ENCODE measurements at regions not wholly inside any gene's neighbourhood (a gene's known extent, or its start where the extent isn't known, plus 50 kb on each side); places are given as distances from the start of the nearest gene placed in this dataset.

DNA sequence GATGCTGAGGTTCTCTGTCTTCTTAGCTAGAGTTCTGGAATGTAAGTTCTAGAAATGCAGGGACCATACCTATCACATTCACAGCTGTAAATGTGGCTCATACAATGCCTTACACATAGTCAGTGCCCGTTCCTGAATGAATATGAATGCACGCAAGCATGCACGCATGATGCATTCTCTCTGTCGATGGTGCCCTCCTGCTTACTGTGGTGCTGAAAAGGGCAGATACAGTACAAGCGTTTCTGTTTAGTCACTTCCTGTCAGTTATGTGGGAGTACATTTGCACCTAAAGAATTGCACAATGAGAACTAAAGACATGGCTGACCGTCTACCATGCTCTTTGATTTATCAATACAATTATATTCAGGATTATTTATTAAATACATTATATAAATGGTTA lies 152.2 kb upstream of the SOX4 start:
- Histone ChIP-seq H3K27ac (ENCODE audit: low read depth, low read length) (no peak overlapping the region), H3K36me3 (ENCODE audit: insufficient read depth, low read length) (no peaks in the 10 kb centered on the region), H3K4me3 (ENCODE audit: low read length) (no peak overlapping the region), H3K9me3 (ENCODE audit: low read length) (no peaks in the 10 kb centered on the region), H3K4me1 (ENCODE audit: insufficient read depth, low read length) (peaks cover 10% of the 10 kb centered on the region), H3K27me3 (ENCODE audit: insufficient read depth, low read length, poor library complexity, severe bottlenecking) (no peaks in the 10 kb centered on the region)
- DNase-seq = no peak
- POLR2A ChIA-PET = no interaction called here
- H3K27ac Mint-ChIP-seq = peak overlapping the region in 1 of 8 donors; percentile 66
- no peaks in the 10 kb centered on the region for H3K9me3 Mint-ChIP-seq
- H3K4me1 Mint-ChIP-seq = peaks cover 11 to 23% (median 18%) of the 10 kb centered on the region in 3 donors
- H3K27me3 Mint-ChIP-seq = peaks cover 0 to 2% of the 10 kb centered on the region in 2 donors
- CTCF ChIA-PET = no interaction called here
- no peaks in the 10 kb centered on the region for H3K36me3 Mint-ChIP-seq
- H3K4me3 Mint-ChIP-seq = no peak overlapping the region

GRCh38 chr6:21442874-21443273 lies 150.7 kb upstream of the SOX4 start:
- H3K4me3 ChIP-seq (ENCODE audit: low read length) = no peak overlapping the region
- peaks cover 0 to 2% of the 10 kb centered on the region in 2 donors for H3K27me3 Mint-ChIP-seq
- CTCF ChIA-PET = no interaction called here

DNA sequence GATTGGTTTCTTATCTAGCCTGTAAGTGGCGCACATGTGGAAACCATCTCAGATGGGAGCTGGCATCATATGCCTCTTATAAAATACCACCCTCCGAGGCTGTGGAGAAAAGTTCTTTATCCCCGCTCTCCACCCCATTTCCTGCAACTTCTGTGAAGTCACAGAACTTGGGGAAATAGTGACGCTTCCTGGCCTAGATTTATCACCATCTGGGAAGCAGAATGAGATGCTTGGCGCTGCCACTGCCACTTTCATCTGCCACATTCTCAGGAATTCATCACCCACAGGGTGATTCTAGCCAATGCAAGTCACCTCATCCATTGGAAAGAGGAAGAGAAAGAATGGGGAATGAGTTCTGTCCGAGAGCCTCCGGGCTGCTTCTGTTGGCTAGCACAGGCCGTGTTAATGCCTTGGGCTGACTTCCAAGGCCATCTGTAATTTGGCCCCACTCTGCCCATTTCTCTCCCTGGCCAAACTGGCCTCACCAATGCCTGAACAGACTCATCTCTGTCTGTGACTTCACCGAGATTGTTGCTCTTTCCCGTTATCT lies 148.8 kb upstream of the SOX4 start:
- Mint-ChIP-seq H3K27me3 (peaks cover 3 to 5% of the 10 kb centered on the region in 2 donors), H3K27ac (no peak overlapping the region), H3K36me3 (no peaks in the 10 kb centered on the region), H3K4me1 (peaks cover 0 to 1% (median 0%) of the 10 kb centered on the region in 3 donors), H3K9me3 (no peaks in the 10 kb centered on the region), H3K4me3 (no peak overlapping the region)
- no peaks in the 10 kb centered on the region for H3K36me3 ChIP-seq (ENCODE audit: insufficient read depth, low read length)
- POLR2A ChIA-PET = no interaction called here
- H3K27ac ChIP-seq (ENCODE audit: low read depth, low read length) = no peak overlapping the region
- no peaks in the 10 kb centered on the region for H3K9me3 ChIP-seq (ENCODE audit: low read length)
- H3K4me3 ChIP-seq (ENCODE audit: low read length) = no peak overlapping the region
- DNase-seq = no peak
- no peaks in the 10 kb centered on the region for H3K27me3 ChIP-seq (ENCODE audit: insufficient read depth, low read length, poor library complexity, severe bottlenecking)
- H3K4me1 ChIP-seq (ENCODE audit: insufficient read depth, low read length) = no peaks in the 10 kb centered on the region
- CTCF ChIA-PET = no interaction called here

More at GRCh38 chr6:21442874-21443273, 150.7 kb upstream of the SOX4 start:
- no peaks in the 10 kb centered on the region for H3K36me3 Mint-ChIP-seq
- peaks cover 9 to 20% (median 17%) of the 10 kb centered on the region in 3 donors for H3K4me1 Mint-ChIP-seq
- POLR2A ChIA-PET = no interaction called here
- no peaks in the 10 kb centered on the region for H3K36me3 ChIP-seq (ENCODE audit: insufficient read depth, low read length)
- no peak overlapping the region for H3K4me3 Mint-ChIP-seq
- H3K27me3 ChIP-seq (ENCODE audit: insufficient read depth, low read length, poor library complexity, severe bottlenecking) = no peaks in the 10 kb centered on the region
- H3K27ac ChIP-seq (ENCODE audit: low read depth, low read length) = no peak overlapping the region
- no peak for DNase-seq
- H3K27ac Mint-ChIP-seq = no peak overlapping the region
- peaks cover 10% of the 10 kb centered on the region for H3K4me1 ChIP-seq (ENCODE audit: insufficient read depth, low read length)
- no peaks in the 10 kb centered on the region for H3K9me3 Mint-ChIP-seq
- no peaks in the 10 kb centered on the region for H3K9me3 ChIP-seq (ENCODE audit: low read length)

DNA sequence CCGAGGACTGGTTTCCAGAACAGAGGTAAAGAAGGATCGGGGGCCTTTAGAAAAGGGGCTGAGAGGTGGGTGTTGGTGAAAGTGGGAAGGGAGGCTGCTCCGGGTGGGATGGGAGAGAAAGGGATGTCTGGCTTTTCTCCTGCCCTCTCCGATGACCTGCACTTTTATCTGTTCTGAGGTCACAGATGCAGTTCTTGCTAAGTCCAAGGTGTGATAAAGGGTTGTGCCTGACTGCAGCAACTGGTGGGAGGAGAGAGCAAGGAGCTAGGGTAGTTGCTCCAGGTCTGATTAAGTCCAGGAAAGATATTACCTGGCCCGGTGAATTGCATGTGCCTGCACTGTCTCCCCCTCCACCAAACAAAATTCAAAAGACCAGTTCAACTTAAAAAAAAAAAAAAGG lies 145.6 kb upstream of the SOX4 start:
- no peaks in the 10 kb centered on the region for H3K9me3 ChIP-seq (ENCODE audit: low read length)
- H3K36me3 ChIP-seq (ENCODE audit: insufficient read depth, low read length) = no peaks in the 10 kb centered on the region
- H3K9me3 Mint-ChIP-seq = no peaks in the 10 kb centered on the region
- no peak overlapping the region for H3K27ac Mint-ChIP-seq
- H3K4me1 Mint-ChIP-seq = no peaks in the 10 kb centered on the region
- H3K27me3 Mint-ChIP-seq = peaks cover 3 to 7% of the 10 kb centered on the region in 2 donors
- ChIA-PET POLR2A (no interaction called here), CTCF (no interaction called here)
- H3K4me1 ChIP-seq (ENCODE audit: insufficient read depth, low read length) = no peaks in the 10 kb centered on the region
- no peak for DNase-seq
- no peak overlapping the region for H3K4me3 Mint-ChIP-seq
- no peaks in the 10 kb centered on the region for H3K27me3 ChIP-seq (ENCODE audit: insufficient read depth, low read length, poor library complexity, severe bottlenecking)
- H3K36me3 Mint-ChIP-seq = no peaks in the 10 kb centered on the region
- no peak overlapping the region for H3K4me3 ChIP-seq (ENCODE audit: low read length)
- H3K27ac ChIP-seq (ENCODE audit: low read depth, low read length) = no peak overlapping the region

DNA sequence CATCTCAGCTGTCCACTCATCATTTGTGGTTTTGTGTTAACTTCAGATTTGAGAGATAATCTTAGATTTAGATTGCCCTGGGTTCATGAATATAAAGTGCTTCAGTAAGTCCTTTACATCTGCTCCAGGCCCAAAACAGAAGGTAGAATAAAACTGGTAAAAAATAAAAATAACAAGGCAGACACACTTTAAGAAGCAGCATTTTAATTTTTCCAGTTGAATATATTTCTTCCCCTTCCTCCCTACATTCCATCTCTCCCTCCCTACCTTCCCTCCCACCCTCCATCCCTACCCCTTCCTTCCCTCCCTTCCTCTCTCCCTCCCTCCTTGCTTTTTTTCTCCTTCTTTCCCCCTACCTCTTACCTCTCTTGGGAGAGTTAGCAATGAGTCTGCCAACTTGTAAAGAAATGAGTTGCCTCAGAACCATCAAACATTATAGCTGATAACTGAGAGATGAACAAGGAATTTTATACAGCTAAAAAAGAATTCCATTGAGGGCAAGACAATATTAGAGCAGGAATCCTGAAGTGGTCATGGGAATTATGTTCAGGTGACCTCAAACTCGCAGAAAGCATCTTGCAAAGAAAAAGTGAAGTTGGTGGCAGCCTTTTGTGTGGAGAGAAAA lies 145.0 kb upstream of the SOX4 start:
- Histone ChIP-seq H3K27me3 (ENCODE audit: insufficient read depth, low read length, poor library complexity, severe bottlenecking) (no peaks in the 10 kb centered on the region), H3K36me3 (ENCODE audit: insufficient read depth, low read length) (no peaks in the 10 kb centered on the region), H3K4me1 (ENCODE audit: insufficient read depth, low read length) (no peaks in the 10 kb centered on the region), H3K4me3 (ENCODE audit: low read length) (no peak overlapping the region), H3K9me3 (ENCODE audit: low read length) (no peaks in the 10 kb centered on the region), H3K27ac (ENCODE audit: low read depth, low read length) (no peak overlapping the region)
- no peak overlapping the region for H3K4me3 Mint-ChIP-seq
- H3K36me3 Mint-ChIP-seq = no peaks in the 10 kb centered on the region
- CTCF ChIA-PET = no interaction called here
- no peak overlapping the region for H3K27ac Mint-ChIP-seq
- H3K9me3 Mint-ChIP-seq = no peaks in the 10 kb centered on the region
- no peak for DNase-seq
- POLR2A ChIA-PET = no interaction called here
- H3K4me1 Mint-ChIP-seq = no peaks in the 10 kb centered on the region
- H3K27me3 Mint-ChIP-seq = peaks cover 3 to 7% of the 10 kb centered on the region in 2 donors

GRCh38 chr6:21450149-21450548 lies 143.4 kb upstream of the SOX4 start:
- Mint-ChIP-seq H3K27ac (no peak overlapping the region), H3K36me3 (no peaks in the 10 kb centered on the region), H3K4me3 (no peak overlapping the region), H3K9me3 (no peaks in the 10 kb centered on the region), H3K27me3 (peaks cover 3 to 10% of the 10 kb centered on the region in 2 donors), H3K4me1 (no peaks in the 10 kb centered on the region)
- Histone ChIP-seq H3K4me3 (ENCODE audit: low read length) (no peak overlapping the region), H3K27ac (ENCODE audit: low read depth, low read length) (no peak overlapping the region), H3K9me3 (ENCODE audit: low read length) (no peaks in the 10 kb centered on the region), H3K4me1 (ENCODE audit: insufficient read depth, low read length) (no peaks in the 10 kb centered on the region), H3K27me3 (ENCODE audit: insufficient read depth, low read length, poor library complexity, severe bottlenecking) (no peaks in the 10 kb centered on the region), H3K36me3 (ENCODE audit: insufficient read depth, low read length) (no peaks in the 10 kb centered on the region)
- POLR2A ChIA-PET = no interaction called here
- CTCF ChIA-PET = no interaction called here
- no peak for DNase-seq

GRCh38 chr6:21450628-21451027 lies 142.9 kb upstream of the SOX4 start:
- ChIA-PET POLR2A (no interaction called here), CTCF (no interaction called here)
- no peak for DNase-seq
- Mint-ChIP-seq H3K4me1 (no peaks in the 10 kb centered on the region), H3K27ac (no peak overlapping the region), H3K27me3 (peaks cover 3 to 11% of the 10 kb centered on the region in 2 donors), H3K4me3 (no peak overlapping the region), H3K36me3 (no peaks in the 10 kb centered on the region), H3K9me3 (no peaks in the 10 kb centered on the region)
- Histone ChIP-seq H3K9me3 (ENCODE audit: low read length) (no peaks in the 10 kb centered on the region), H3K27me3 (ENCODE audit: insufficient read depth, low read length, poor library complexity, severe bottlenecking) (no peaks in the 10 kb centered on the region), H3K27ac (ENCODE audit: low read depth, low read length) (no peak overlapping the region), H3K4me1 (ENCODE audit: insufficient read depth, low read length) (no peaks in the 10 kb centered on the region), H3K4me3 (ENCODE audit: low read length) (no peak overlapping the region), H3K36me3 (ENCODE audit: insufficient read depth, low read length) (no peaks in the 10 kb centered on the region)

GRCh38 chr6:21451546-21452013 lies 142.0 kb upstream of the SOX4 start:
- no peaks in the 10 kb centered on the region for H3K36me3 ChIP-seq (ENCODE audit: insufficient read depth, low read length)
- Mint-ChIP-seq H3K36me3 (no peaks in the 10 kb centered on the region), H3K4me1 (no peaks in the 10 kb centered on the region), H3K27ac (no peak overlapping the region), H3K9me3 (no peaks in the 10 kb centered on the region), H3K27me3 (peaks cover 3 to 11% of the 10 kb centered on the region in 2 donors), H3K4me3 (no peak overlapping the region)
- CTCF ChIA-PET = no interaction called here
- POLR2A ChIA-PET = no interaction called here
- DNase-seq = no peak
- no peaks in the 10 kb centered on the region for H3K9me3 ChIP-seq (ENCODE audit: low read length)
- H3K27me3 ChIP-seq (ENCODE audit: insufficient read depth, low read length, poor library complexity, severe bottlenecking) = no peaks in the 10 kb centered on the region
- H3K27ac ChIP-seq (ENCODE audit: low read depth, low read length) = no peak overlapping the region
- H3K4me1 ChIP-seq (ENCODE audit: insufficient read depth, low read length) = no peaks in the 10 kb centered on the region
- H3K4me3 ChIP-seq (ENCODE audit: low read length) = no peak overlapping the region

Data from CD8-positive, alpha-beta memory T cell (primary cell).